PC-9 (cell line): ENCODE measurements at regions not wholly inside any gene's neighbourhood (a gene's known extent, or its start where the extent isn't known, plus 50 kb on each side); places are given as distances from the start of the nearest gene placed in this dataset.

Source experiments
- CTCF ChIP-seq: fragments of 200-600 bp; sonication (generic); conservative IDR thresholded peaks from 2 replicates; pipeline ENCODE4 v1.6.1; 2017; ENCODE audit warnings: mixed run types, antibody characterized with exemption, mild to moderate bottlenecking, moderate library complexity
- EZH2 ChIP-seq: fragments of 200-600 bp; sonication (generic); IDR thresholded peaks from 2 replicates; pipeline ENCODE4 v1.8.0; 2017; ENCODE audit warnings: antibody characterized with exemption, low read depth

- TF ChIP-seq CTCF (no peak), EZH2 (no peak)
Observed at GRCh38 chr7:69411018-69411417, 187.3 kb upstream of the AUTS2 start.
